Esophagus muscularis mucosa (tissue), 4 donors: ENCODE measurements at regions not wholly inside any gene's neighbourhood (a gene's known extent, or its start where the extent isn't known, plus 50 kb on each side); places are given as distances from the start of the nearest gene placed in this dataset.

ENCODE experiments used
- EP300 ChIP-seq: sonication (generic); formaldehyde crosslinking; IDR thresholded peaks from one replicate; pipeline ENCODE4 v1.6.1; 2017; ENCODE audit warnings: antibody characterized with exemption
- POLR2A ChIP-seq: fragments of 450-650 bp; IDR thresholded peaks from one replicate; pipeline ENCODE4 v1.6.1; 2017; ENCODE audit warnings: antibody characterized with exemption, moderate library complexity, mild to moderate bottlenecking, low read depth
- TF ChIP-seq, protein P1 (sequence below), 3 experiments: fragments of 200-600 bp in 2 of 3; fragments of 450-650 bp in 1 of 3; sonication (generic) in 2 of 3; IDR thresholded peaks; one replicate each; pipeline ENCODE4 v1.5.1; 2017 to 2019; ENCODE audit warnings: antibody characterized with exemption in 3 of 3, mild to moderate bottlenecking in 2 of 3, moderate library complexity in 1 of 3

GRCh38 chr4:164207460-164207859 is 546.5 kb upstream of the SMIM31 start:
- no peak for TF ChIP-seq POLR2A
- TF ChIP-seq, protein P1, sequence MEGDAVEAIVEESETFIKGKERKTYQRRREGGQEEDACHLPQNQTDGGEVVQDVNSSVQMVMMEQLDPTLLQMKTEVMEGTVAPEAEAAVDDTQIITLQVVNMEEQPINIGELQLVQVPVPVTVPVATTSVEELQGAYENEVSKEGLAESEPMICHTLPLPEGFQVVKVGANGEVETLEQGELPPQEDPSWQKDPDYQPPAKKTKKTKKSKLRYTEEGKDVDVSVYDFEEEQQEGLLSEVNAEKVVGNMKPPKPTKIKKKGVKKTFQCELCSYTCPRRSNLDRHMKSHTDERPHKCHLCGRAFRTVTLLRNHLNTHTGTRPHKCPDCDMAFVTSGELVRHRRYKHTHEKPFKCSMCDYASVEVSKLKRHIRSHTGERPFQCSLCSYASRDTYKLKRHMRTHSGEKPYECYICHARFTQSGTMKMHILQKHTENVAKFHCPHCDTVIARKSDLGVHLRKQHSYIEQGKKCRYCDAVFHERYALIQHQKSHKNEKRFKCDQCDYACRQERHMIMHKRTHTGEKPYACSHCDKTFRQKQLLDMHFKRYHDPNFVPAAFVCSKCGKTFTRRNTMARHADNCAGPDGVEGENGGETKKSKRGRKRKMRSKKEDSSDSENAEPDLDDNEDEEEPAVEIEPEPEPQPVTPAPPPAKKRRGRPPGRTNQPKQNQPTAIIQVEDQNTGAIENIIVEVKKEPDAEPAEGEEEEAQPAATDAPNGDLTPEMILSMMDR (IDR thresholded peaks at IDR 0.05): no peak
- no peak for TF ChIP-seq EP300
